Liver (tissue), 8 donors: ENCODE measurements at regions not wholly inside any gene's neighbourhood (a gene's known extent, or its start where the extent isn't known, plus 50 kb on each side); places are given as distances from the start of the nearest gene placed in this dataset.

Experiments
- DNase-seq: peaks from one replicate; pipeline ENCODE4 v3.0.0-alpha.2; 2017; ENCODE audit warnings: low spot score
- H3K27ac ChIP-seq, 2 donors: one replicate each; pipeline ENCODE4 v1.7.0; 2013; ENCODE audit warnings: inconsistent platforms in 2 of 2, low read length in 2 of 2, control low read depth in 1 of 2, low read depth in 1 of 2, mild to moderate bottlenecking in 1 of 2
- H3K27me3 ChIP-seq, 4 donors: one replicate each; pipeline versions ENCODE4 v1.6.1 to v1.7.0; 2013; ENCODE audit warnings: low read length in 3 of 4, inconsistent platforms in 1 of 4, mild to moderate bottlenecking in 1 of 4, moderate library complexity in 1 of 4; ENCODE audit not compliant: control insufficient read depth in 4 of 4, insufficient read depth in 4 of 4
- H3K36me3 ChIP-seq, 4 donors: one replicate each; pipeline versions ENCODE4 v1.6.1 to v1.7.0; 2013; ENCODE audit warnings: low read length in 3 of 4, mild to moderate bottlenecking in 3 of 4, low read depth in 1 of 4, moderate library complexity in 1 of 4; ENCODE audit not compliant: control insufficient read depth in 4 of 4, insufficient read depth in 3 of 4
- H3K4me1 ChIP-seq, 4 donors: one replicate each; pipeline versions ENCODE4 v1.6.1 to v1.7.0; 2013; ENCODE audit warnings: low read length in 3 of 4, mild to moderate bottlenecking in 3 of 4, moderate library complexity in 1 of 4; ENCODE audit not compliant: control insufficient read depth in 4 of 4, insufficient read depth in 4 of 4
- H3K4me3 ChIP-seq, 3 donors: one replicate each; pipeline versions ENCODE4 v1.6.1 to v1.7.0; 2013; ENCODE audit warnings: low read length in 3 of 3, control low read depth in 1 of 3, low read depth in 1 of 3, mild to moderate bottlenecking in 1 of 3
- H3K9ac ChIP-seq, 2 donors: one replicate each; pipeline ENCODE4 v1.7.0; 2013; ENCODE audit warnings: low read length in 2 of 2, mild to moderate bottlenecking in 2 of 2, moderate library complexity in 2 of 2, control low read depth in 1 of 2, low read depth in 1 of 2
- H3K9me3 ChIP-seq, 4 donors: one replicate each; pipeline versions ENCODE4 v1.6.1 to v1.7.0; 2013; ENCODE audit warnings: low read length in 3 of 4; ENCODE audit not compliant: control insufficient read depth in 4 of 4
- EGR1 ChIP-seq, 2 donors: IDR thresholded peaks; 2 replicates each; pipeline ENCODE4 v1.6.1; 2016 to 2018; ENCODE audit warnings: antibody characterized with exemption in 2 of 2, low read depth in 2 of 2
- FOXA1 ChIP-seq: IDR thresholded peaks from 2 replicates; pipeline ENCODE4 v1.6.1; 2016; ENCODE audit warnings: antibody characterized with exemption
- FOXA2 ChIP-seq: IDR thresholded peaks from 2 replicates; pipeline ENCODE4 v1.6.1; 2016; ENCODE audit warnings: antibody characterized with exemption
- GABPA ChIP-seq, 2 donors: IDR thresholded peaks in 1 of 2; conservative IDR thresholded peaks in 1 of 2; 2 replicates each; pipeline ENCODE4 v1.6.1; 2016; ENCODE audit warnings: antibody characterized with exemption in 2 of 2, mild to moderate bottlenecking in 1 of 2, moderate library complexity in 1 of 2
- HNF4A ChIP-seq, 2 donors: conservative IDR thresholded peaks; 2 replicates each; pipeline ENCODE4 v1.6.1; 2016; ENCODE audit warnings: antibody characterized with exemption in 2 of 2, mild to moderate bottlenecking in 2 of 2
- HNF4G ChIP-seq: IDR thresholded peaks from 2 replicates; pipeline ENCODE4 v1.6.1; 2016; ENCODE audit warnings: antibody characterized with exemption
- JUND ChIP-seq, 2 donors: IDR thresholded peaks; 2 replicates each; pipeline ENCODE4 v1.6.1; 2016; ENCODE audit warnings: antibody characterized with exemption in 2 of 2
- NR2F2 ChIP-seq: IDR thresholded peaks from 2 replicates; pipeline ENCODE4 v1.6.1; 2016; ENCODE audit warnings: antibody characterized with exemption
- RAD21 ChIP-seq, 2 donors: IDR thresholded peaks; 2 replicates each; pipeline ENCODE4 v1.6.1; 2016; ENCODE audit warnings: antibody characterized with exemption in 2 of 2, mild to moderate bottlenecking in 2 of 2
- RXRA ChIP-seq, 2 donors: IDR thresholded peaks; 2 replicates each; pipeline ENCODE4 v1.6.1; 2017 to 2018; ENCODE audit warnings: antibody characterized with exemption in 2 of 2, mild to moderate bottlenecking in 1 of 2
- SP1 ChIP-seq: IDR thresholded peaks from 2 replicates; pipeline ENCODE4 v1.6.1; 2018; ENCODE audit warnings: antibody characterized with exemption, mild to moderate bottlenecking
- TAF1 ChIP-seq: conservative IDR thresholded peaks from 2 replicates; pipeline ENCODE4 v1.6.1; 2016; ENCODE audit warnings: antibody characterized with exemption, mild to moderate bottlenecking
- YY1 ChIP-seq: IDR thresholded peaks from 2 replicates; pipeline ENCODE4 v1.6.1; 2016; ENCODE audit warnings: antibody characterized with exemption, mild to moderate bottlenecking
- WGBS: extraction: QIAGEN DNeasy Blood & Tissue Kit; methylation state at CpG from one replicate; pipeline ENCODE4 v1.1.7; 2013; 5-methylcytosine and 5-hydroxymethylcytosine counted together
- TF ChIP-seq, protein P1 (sequence below): fragments of 150-350 bp; IDR thresholded peaks from 2 replicates; pipeline ENCODE4 v1.5.1; 2017; ENCODE audit warnings: improper control_type of control experiment, low read depth, low read length; ENCODE audit not compliant: missing input control
- TF ChIP-seq, protein P2 (sequence below): IDR thresholded peaks from 2 replicates; pipeline ENCODE4 v1.6.1; 2016; ENCODE audit warnings: antibody characterized with exemption, mild to moderate bottlenecking
- TF ChIP-seq, protein P3 (sequence below): IDR thresholded peaks from 2 replicates; pipeline ENCODE4 v1.6.1; 2016; ENCODE audit warnings: antibody characterized with exemption
- TF ChIP-seq, protein P4 (sequence below): IDR thresholded peaks from 2 replicates; pipeline ENCODE4 v1.6.1; 2016; ENCODE audit warnings: antibody characterized with exemption
- TF ChIP-seq, protein P5 (sequence below): IDR thresholded peaks from 2 replicates; pipeline ENCODE4 v1.6.1; 2016; ENCODE audit warnings: antibody characterized with exemption
- donor health status: healthy.
- donor health status: healthy.
- donor health status: healthy.
- donor health status: healthy.
- donor health status: healthy.

DNA sequence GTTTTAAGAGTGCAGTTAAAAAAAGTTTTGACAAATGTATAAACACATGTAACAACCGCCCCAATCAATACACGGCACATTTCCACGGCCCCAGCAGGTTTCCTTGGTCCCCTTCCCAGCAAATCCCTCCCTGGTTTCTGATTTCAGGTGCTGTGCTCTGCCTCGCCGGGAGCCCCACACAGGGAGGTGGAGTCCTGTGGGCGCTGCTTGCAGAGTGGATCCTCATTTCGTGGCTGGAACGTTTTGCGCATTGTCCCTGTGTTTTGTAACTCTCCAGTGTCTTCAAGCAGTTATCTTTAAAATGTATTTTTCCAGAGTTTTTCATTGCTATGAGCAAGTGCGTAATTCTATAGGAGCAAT, 124.8 kb downstream of the GALR1 start:
- H3K9ac ChIP-seq: no peak overlapping the region
- 72% methylated on average over 10 of the region's 10 CpGs for WGBS
- H3K27ac ChIP-seq: no peak overlapping the region
- DNase-seq: no peak
- no peaks in the 10 kb centered on the region for H3K27me3 ChIP-seq
- TF ChIP-seq HNF4G (no peak), TAF1 (no peak), GABPA (IDR thresholded peaks at IDR 0.05 in 1 of 2, conservative IDR thresholded peaks at IDR 0.05 in 1 of 2) (no peak), NR2F2 (no peak), HNF4A (conservative IDR thresholded peaks at IDR 0.05) (no peak), YY1 (no peak), FOXA2 (no peak), EGR1 (IDR thresholded peaks at IDR 0.05; ENCODE audit: low read depth in 2 of 2) (no peak), SP1 (no peak), RXRA (IDR thresholded peaks at IDR 0.05) (no peak), RAD21 (IDR thresholded peaks at IDR 0.05) (no peak), FOXA1 (no peak), JUND (IDR thresholded peaks at IDR 0.05) (no peak)
- TF ChIP-seq, protein P1, sequence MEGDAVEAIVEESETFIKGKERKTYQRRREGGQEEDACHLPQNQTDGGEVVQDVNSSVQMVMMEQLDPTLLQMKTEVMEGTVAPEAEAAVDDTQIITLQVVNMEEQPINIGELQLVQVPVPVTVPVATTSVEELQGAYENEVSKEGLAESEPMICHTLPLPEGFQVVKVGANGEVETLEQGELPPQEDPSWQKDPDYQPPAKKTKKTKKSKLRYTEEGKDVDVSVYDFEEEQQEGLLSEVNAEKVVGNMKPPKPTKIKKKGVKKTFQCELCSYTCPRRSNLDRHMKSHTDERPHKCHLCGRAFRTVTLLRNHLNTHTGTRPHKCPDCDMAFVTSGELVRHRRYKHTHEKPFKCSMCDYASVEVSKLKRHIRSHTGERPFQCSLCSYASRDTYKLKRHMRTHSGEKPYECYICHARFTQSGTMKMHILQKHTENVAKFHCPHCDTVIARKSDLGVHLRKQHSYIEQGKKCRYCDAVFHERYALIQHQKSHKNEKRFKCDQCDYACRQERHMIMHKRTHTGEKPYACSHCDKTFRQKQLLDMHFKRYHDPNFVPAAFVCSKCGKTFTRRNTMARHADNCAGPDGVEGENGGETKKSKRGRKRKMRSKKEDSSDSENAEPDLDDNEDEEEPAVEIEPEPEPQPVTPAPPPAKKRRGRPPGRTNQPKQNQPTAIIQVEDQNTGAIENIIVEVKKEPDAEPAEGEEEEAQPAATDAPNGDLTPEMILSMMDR: no peak
- TF ChIP-seq, protein P2, sequence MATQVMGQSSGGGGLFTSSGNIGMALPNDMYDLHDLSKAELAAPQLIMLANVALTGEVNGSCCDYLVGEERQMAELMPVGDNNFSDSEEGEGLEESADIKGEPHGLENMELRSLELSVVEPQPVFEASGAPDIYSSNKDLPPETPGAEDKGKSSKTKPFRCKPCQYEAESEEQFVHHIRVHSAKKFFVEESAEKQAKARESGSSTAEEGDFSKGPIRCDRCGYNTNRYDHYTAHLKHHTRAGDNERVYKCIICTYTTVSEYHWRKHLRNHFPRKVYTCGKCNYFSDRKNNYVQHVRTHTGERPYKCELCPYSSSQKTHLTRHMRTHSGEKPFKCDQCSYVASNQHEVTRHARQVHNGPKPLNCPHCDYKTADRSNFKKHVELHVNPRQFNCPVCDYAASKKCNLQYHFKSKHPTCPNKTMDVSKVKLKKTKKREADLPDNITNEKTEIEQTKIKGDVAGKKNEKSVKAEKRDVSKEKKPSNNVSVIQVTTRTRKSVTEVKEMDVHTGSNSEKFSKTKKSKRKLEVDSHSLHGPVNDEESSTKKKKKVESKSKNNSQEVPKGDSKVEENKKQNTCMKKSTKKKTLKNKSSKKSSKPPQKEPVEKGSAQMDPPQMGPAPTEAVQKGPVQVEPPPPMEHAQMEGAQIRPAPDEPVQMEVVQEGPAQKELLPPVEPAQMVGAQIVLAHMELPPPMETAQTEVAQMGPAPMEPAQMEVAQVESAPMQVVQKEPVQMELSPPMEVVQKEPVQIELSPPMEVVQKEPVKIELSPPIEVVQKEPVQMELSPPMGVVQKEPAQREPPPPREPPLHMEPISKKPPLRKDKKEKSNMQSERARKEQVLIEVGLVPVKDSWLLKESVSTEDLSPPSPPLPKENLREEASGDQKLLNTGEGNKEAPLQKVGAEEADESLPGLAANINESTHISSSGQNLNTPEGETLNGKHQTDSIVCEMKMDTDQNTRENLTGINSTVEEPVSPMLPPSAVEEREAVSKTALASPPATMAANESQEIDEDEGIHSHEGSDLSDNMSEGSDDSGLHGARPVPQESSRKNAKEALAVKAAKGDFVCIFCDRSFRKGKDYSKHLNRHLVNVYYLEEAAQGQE: no peak
- TF ChIP-seq, protein P3, sequence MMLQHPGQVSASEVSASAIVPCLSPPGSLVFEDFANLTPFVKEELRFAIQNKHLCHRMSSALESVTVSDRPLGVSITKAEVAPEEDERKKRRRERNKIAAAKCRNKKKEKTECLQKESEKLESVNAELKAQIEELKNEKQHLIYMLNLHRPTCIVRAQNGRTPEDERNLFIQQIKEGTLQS: no peak
- TF ChIP-seq, protein P4, sequence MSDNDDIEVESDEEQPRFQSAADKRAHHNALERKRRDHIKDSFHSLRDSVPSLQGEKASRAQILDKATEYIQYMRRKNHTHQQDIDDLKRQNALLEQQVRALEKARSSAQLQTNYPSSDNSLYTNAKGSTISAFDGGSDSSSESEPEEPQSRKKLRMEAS: no peak
- TF ChIP-seq, protein P5, sequence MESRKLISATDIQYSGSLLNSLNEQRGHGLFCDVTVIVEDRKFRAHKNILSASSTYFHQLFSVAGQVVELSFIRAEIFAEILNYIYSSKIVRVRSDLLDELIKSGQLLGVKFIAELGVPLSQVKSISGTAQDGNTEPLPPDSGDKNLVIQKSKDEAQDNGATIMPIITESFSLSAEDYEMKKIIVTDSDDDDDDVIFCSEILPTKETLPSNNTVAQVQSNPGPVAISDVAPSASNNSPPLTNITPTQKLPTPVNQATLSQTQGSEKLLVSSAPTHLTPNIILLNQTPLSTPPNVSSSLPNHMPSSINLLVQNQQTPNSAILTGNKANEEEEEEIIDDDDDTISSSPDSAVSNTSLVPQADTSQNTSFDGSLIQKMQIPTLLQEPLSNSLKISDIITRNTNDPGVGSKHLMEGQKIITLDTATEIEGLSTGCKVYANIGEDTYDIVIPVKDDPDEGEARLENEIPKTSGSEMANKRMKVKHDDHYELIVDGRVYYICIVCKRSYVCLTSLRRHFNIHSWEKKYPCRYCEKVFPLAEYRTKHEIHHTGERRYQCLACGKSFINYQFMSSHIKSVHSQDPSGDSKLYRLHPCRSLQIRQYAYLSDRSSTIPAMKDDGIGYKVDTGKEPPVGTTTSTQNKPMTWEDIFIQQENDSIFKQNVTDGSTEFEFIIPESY: no peak
- no peak overlapping the region for H3K4me3 ChIP-seq
- peaks cover 3 to 14% (median 6%) of the 10 kb centered on the region in 4 donors for H3K9me3 ChIP-seq
- H3K4me1 ChIP-seq: no peaks in the 10 kb centered on the region
- H3K36me3 ChIP-seq: no peaks in the 10 kb centered on the region
